ENCODE measurements at regions not wholly inside any gene's neighbourhood (a gene's known extent, or its start where the extent isn't known, plus 50 kb on each side); places are given as distances from the start of the nearest gene placed in this dataset.

DNA sequence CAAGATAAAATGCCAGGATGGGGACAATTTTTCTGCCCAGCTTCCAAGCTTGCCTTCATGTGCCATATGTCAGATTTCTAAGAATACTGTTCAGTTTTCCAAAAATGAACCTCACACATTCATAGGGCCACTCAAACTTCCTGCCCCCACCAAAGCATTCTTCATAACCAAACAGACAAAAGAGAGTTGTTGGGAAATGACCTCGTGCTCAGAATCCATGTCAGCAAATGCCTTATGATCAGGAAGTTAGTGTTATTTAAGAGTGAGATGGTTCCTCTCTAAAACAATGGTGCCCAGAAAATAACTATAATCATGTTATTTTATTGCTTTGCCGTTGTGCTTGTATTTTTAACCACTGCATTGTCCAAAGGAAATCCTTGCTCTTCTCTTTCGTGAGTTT, 208.2 kb downstream of the ZNF608 start:
- ATAC-seq (no peak), DNase-seq (no peak)
- H3K4me1 ChIP-seq, result peaks cover 6 to 25% of the 10 kb centered on the region in 2 donors
- no peaks in the 10 kb centered on the region for H3K9me3 ChIP-seq
- H3K36me3 ChIP-seq, result no peaks in the 10 kb centered on the region
- no peak overlapping the region for H3K4me3 ChIP-seq
- intact Hi-C loops (cut with DNase I; ENCODE audit: low total_unique reads), result loop anchor here (10.0 kb wide), 2 partner anchors 287 to 367 kb away; no protein-coding TSS in a partner anchor
- no peaks in the 10 kb centered on the region for H3K27me3 ChIP-seq
- TF ChIP-seq, protein P1, sequence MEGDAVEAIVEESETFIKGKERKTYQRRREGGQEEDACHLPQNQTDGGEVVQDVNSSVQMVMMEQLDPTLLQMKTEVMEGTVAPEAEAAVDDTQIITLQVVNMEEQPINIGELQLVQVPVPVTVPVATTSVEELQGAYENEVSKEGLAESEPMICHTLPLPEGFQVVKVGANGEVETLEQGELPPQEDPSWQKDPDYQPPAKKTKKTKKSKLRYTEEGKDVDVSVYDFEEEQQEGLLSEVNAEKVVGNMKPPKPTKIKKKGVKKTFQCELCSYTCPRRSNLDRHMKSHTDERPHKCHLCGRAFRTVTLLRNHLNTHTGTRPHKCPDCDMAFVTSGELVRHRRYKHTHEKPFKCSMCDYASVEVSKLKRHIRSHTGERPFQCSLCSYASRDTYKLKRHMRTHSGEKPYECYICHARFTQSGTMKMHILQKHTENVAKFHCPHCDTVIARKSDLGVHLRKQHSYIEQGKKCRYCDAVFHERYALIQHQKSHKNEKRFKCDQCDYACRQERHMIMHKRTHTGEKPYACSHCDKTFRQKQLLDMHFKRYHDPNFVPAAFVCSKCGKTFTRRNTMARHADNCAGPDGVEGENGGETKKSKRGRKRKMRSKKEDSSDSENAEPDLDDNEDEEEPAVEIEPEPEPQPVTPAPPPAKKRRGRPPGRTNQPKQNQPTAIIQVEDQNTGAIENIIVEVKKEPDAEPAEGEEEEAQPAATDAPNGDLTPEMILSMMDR (IDR thresholded peaks at IDR 0.05 in 4 of 5, conservative IDR thresholded peaks at IDR 0.05 in 1 of 5), result no peak
- TF ChIP-seq POLR2A (IDR thresholded peaks at IDR 0.05), result no peak
- peak overlapping the region in 2 of 4 donors; percentile 57 to 74 for H3K27ac ChIP-seq
- in situ Hi-C loops (cut with MboI; ENCODE audit: low sequenced_read_pairs in 4 of 4), result loop anchor here in 1 of 4 donors (25.0 kb wide), 1 partner anchor 199 kb away; the partner anchor contains the start of gene ZNF608

GRCh38 chr5:124537522-124537921, 208.9 kb downstream of the ZNF608 start:
- in situ Hi-C loops (cut with MboI; ENCODE audit: low sequenced_read_pairs in 4 of 4), result loop anchor here in 1 of 4 donors (25.0 kb wide), 1 partner anchor 200 kb away; the partner anchor contains the start of gene ZNF608
- no peaks in the 10 kb centered on the region for H3K9me3 ChIP-seq
- H3K4me3 ChIP-seq, result no peak overlapping the region
- H3K27ac ChIP-seq, result peak overlapping the region in 3 of 4 donors; percentile 42 to 74 (median 57)
- DNase-seq (no peak), ATAC-seq (no peak)
- no peaks in the 10 kb centered on the region for H3K36me3 ChIP-seq
- peaks cover 6 to 25% of the 10 kb centered on the region in 2 donors for H3K4me1 ChIP-seq
- intact Hi-C loops (cut with DNase I; ENCODE audit: low total_unique reads), result loop anchor here (10.0 kb wide), 2 partner anchors 287 to 367 kb away; no protein-coding TSS in a partner anchor
- H3K27me3 ChIP-seq, result no peaks in the 10 kb centered on the region
- TF ChIP-seq, protein P1 (IDR thresholded peaks at IDR 0.05 in 4 of 5, conservative IDR thresholded peaks at IDR 0.05 in 1 of 5), result no peak
- no peak for TF ChIP-seq POLR2A (IDR thresholded peaks at IDR 0.05)

GRCh38 chr5:124537107-124537506, 209.3 kb downstream of the ZNF608 start:
- intact Hi-C loops (cut with DNase I; ENCODE audit: low total_unique reads) (loop anchor here (10.0 kb wide), 2 partner anchors 288 to 368 kb away; no protein-coding TSS in a partner anchor), in situ Hi-C loops (cut with MboI; ENCODE audit: low sequenced_read_pairs in 4 of 4) (loop anchor here in 1 of 4 donors (25.0 kb wide), 1 partner anchor 200 kb away; the partner anchor contains the start of gene ZNF608)
- Histone ChIP-seq H3K9me3 (no peaks in the 10 kb centered on the region), H3K4me1 (peaks cover 6 to 25% of the 10 kb centered on the region in 2 donors), H3K27ac (peak overlapping the region; percentile 27 to 74 (median 50)), H3K4me3 (no peak overlapping the region), H3K36me3 (no peaks in the 10 kb centered on the region), H3K27me3 (no peaks in the 10 kb centered on the region)
- TF ChIP-seq POLR2A (IDR thresholded peaks at IDR 0.05), result no peak
- TF ChIP-seq, protein P1 (IDR thresholded peaks at IDR 0.05 in 4 of 5, conservative IDR thresholded peaks at IDR 0.05 in 1 of 5), result no peak
- no peak for ATAC-seq
- no peak for DNase-seq

GRCh38 chr5:124536333-124536732, 210.1 kb downstream of the ZNF608 start:
- Histone ChIP-seq H3K4me1 (peaks cover 6 to 25% of the 10 kb centered on the region in 2 donors), H3K27ac (peak overlapping the region; percentile 1 to 74 (median 50)), H3K36me3 (no peaks in the 10 kb centered on the region), H3K27me3 (no peaks in the 10 kb centered on the region), H3K9me3 (no peaks in the 10 kb centered on the region), H3K4me3 (no peak overlapping the region)
- ATAC-seq (peak; percentile 84 to 89), DNase-seq (peak; percentile 20 to 43)
- in situ Hi-C loops (cut with MboI; ENCODE audit: low sequenced_read_pairs in 4 of 4) (loop anchor here in 1 of 4 donors (25.0 kb wide), 1 partner anchor 201 kb away; the partner anchor contains the start of gene ZNF608), intact Hi-C loops (cut with DNase I; ENCODE audit: low total_unique reads) (loop anchor here (10.0 kb wide), 2 partner anchors 288 to 368 kb away; no protein-coding TSS in a partner anchor)
- TF ChIP-seq POLR2A (IDR thresholded peaks at IDR 0.05), result no peak
- TF ChIP-seq, protein P1 (IDR thresholded peaks at IDR 0.05 in 4 of 5, conservative IDR thresholded peaks at IDR 0.05 in 1 of 5), result no peak

All from gastrocnemius medialis (tissue), 4 donors.